ENCODE measurements at regions not wholly inside any gene's neighbourhood (a gene's known extent, or its start where the extent isn't known, plus 50 kb on each side); places are given as distances from the start of the nearest gene placed in this dataset.

DNA sequence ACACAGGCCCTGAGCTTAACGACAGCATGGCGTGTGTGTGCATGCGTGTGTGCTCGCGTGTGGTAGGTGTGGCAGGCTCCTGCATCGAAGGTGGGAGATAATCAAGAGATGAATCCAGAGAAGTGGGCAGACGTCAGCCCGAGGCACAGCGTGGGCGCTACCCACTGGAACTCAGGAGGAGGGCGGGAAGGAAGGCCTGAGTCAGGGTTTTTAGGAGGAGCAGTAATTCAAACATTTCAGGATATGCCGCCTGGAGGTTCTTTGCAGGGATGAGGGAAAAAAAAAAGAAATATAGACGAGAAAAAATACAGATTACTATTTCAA, 66.3 kb upstream of the STX18 start:
- TF ChIP-seq, protein P1, sequence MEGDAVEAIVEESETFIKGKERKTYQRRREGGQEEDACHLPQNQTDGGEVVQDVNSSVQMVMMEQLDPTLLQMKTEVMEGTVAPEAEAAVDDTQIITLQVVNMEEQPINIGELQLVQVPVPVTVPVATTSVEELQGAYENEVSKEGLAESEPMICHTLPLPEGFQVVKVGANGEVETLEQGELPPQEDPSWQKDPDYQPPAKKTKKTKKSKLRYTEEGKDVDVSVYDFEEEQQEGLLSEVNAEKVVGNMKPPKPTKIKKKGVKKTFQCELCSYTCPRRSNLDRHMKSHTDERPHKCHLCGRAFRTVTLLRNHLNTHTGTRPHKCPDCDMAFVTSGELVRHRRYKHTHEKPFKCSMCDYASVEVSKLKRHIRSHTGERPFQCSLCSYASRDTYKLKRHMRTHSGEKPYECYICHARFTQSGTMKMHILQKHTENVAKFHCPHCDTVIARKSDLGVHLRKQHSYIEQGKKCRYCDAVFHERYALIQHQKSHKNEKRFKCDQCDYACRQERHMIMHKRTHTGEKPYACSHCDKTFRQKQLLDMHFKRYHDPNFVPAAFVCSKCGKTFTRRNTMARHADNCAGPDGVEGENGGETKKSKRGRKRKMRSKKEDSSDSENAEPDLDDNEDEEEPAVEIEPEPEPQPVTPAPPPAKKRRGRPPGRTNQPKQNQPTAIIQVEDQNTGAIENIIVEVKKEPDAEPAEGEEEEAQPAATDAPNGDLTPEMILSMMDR (IDR thresholded peaks at IDR 0.05; ENCODE audit: low read depth, low read length, poor library complexity, severe bottlenecking), result no peak
- no peak for TF ChIP-seq EZH2phosphoT487 (IDR thresholded peaks at IDR 0.05; ENCODE audit: borderline replicate concordance, low read length)
